NB4 (cell line): ENCODE measurements at regions not wholly inside any gene's neighbourhood (a gene's known extent, or its start where the extent isn't known, plus 50 kb on each side); places are given as distances from the start of the nearest gene placed in this dataset.

ENCODE experiments used
- MAX ChIP-seq: IDR thresholded peaks from 2 replicates; pipeline ENCODE4 v1.6.1; 2011; ENCODE audit warnings: low read depth, low read length
- MYC ChIP-seq: IDR thresholded peaks from 2 replicates; pipeline ENCODE4 v1.6.1; 2011; ENCODE audit warnings: low read depth, low read length
- POLR2A ChIP-seq: IDR thresholded peaks from 2 replicates; pipeline ENCODE4 v1.6.1; 2011; ENCODE audit warnings: mild to moderate bottlenecking; ENCODE audit not compliant: insufficient read length; ENCODE audit errors: extremely low read depth
- TF ChIP-seq, protein P1 (sequence below): IDR thresholded peaks from one replicate; pipeline ENCODE4 v1.5.1; 2012; ENCODE audit warnings: low read depth, low read length

GRCh38 chr9:115466756-115467155 lies 348.8 kb upstream of the TNC start:
- TF ChIP-seq, protein P1, sequence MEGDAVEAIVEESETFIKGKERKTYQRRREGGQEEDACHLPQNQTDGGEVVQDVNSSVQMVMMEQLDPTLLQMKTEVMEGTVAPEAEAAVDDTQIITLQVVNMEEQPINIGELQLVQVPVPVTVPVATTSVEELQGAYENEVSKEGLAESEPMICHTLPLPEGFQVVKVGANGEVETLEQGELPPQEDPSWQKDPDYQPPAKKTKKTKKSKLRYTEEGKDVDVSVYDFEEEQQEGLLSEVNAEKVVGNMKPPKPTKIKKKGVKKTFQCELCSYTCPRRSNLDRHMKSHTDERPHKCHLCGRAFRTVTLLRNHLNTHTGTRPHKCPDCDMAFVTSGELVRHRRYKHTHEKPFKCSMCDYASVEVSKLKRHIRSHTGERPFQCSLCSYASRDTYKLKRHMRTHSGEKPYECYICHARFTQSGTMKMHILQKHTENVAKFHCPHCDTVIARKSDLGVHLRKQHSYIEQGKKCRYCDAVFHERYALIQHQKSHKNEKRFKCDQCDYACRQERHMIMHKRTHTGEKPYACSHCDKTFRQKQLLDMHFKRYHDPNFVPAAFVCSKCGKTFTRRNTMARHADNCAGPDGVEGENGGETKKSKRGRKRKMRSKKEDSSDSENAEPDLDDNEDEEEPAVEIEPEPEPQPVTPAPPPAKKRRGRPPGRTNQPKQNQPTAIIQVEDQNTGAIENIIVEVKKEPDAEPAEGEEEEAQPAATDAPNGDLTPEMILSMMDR = no peak
- TF ChIP-seq POLR2A (no peak), MAX (no peak), MYC (no peak)
